K562 (cell line): ENCODE measurements at regions not wholly inside any gene's neighbourhood (a gene's known extent, or its start where the extent isn't known, plus 50 kb on each side); places are given as distances from the start of the nearest gene placed in this dataset.

Experiments
- ATAC-seq: fragments of 200-7000 bp; cut with Tn5 transposase; 3 replicates; pipeline ENCODE4 v1.9.1; 2020; ENCODE audit warnings: moderate library complexity
- BruUV-seq: library from RNA; stranded (reverse); fragments of 400-500 nt; replicated peaks from 2 replicates; lab custom pipeline; 2021; lab: Mats Ljungman, UMichigan
- CTCF ChIA-PET: fragments of 300-600 bp; formaldehyde crosslinking; extraction: SDS; loops from one replicate; lab custom pipeline; 2021; ENCODE audit warnings: low intra/inter-chr PET ratio; lab: Yijun Ruan, JAX
- POLR2A ChIA-PET: fragments of 300-600, 350-650 bp; sonication (Branson Sonifier 250); formaldehyde crosslinking; extraction: SDS; loops from one replicate; lab custom pipeline; 2021; ENCODE audit warnings: antibody characterized with exemption, inconsistent platforms; lab: Yijun Ruan, JAX
- DNase-seq, 4 experiments: peaks; one replicate each; pipeline versions ENCODE4 v3.0.0 to v3.0.0-alpha.2; 2011 to 2018; ENCODE audit warnings: low spot score in 3 of 4, mixed read lengths in 3 of 4; ENCODE audit errors: extremely low read depth in 1 of 4
- FAIRE-seq: peaks from 2 replicates; lab custom pipeline; 2011; peaks lifted over from hg19 to GRCh38; lab: Jason Lieb, UNC
- H2AFZ ChIP-seq: 2 replicates; pipeline ENCODE4 v1.6.0; 2011; ENCODE audit warnings: low read depth, low read length, control low read depth, inconsistent platforms
- H3K27ac ChIP-seq: fragments of 200-600 bp; 3 replicates; pipeline ENCODE4 v1.8.0; 2011; ENCODE audit warnings: low read depth, mild to moderate bottlenecking, control low read depth, inconsistent platforms, low read length, moderate library complexity, mixed read lengths; ENCODE audit errors: extremely low read depth
- H3K27me3 ChIP-seq, 2 experiments: fragments of 300-600 bp in 1 of 2; 2 replicates in 1 of 2; 3 replicates in 1 of 2; pipeline versions ENCODE4 v1.6.0 to v1.8.0; 2011; ENCODE audit warnings: inconsistent platforms in 2 of 2, low read length in 2 of 2, mild to moderate bottlenecking in 1 of 2, mixed read lengths in 1 of 2, moderate library complexity in 1 of 2; ENCODE audit not compliant: control insufficient read depth in 2 of 2, insufficient read depth in 2 of 2
- H3K36me3 ChIP-seq: fragments of 300-600 bp; 3 replicates; pipeline ENCODE4 v1.8.0; 2011; ENCODE audit warnings: mild to moderate bottlenecking, low read length, inconsistent platforms; ENCODE audit not compliant: control insufficient read depth, insufficient read depth
- H3K4me1 ChIP-seq, 2 experiments: fragments of 200-600 bp in 1 of 2; replicated peaks in 1 of 2; 2 replicates in 1 of 2; 3 replicates in 1 of 2; pipeline versions ENCODE4 v1.5.1 to v1.8.0; 2011; ENCODE audit warnings: inconsistent platforms in 2 of 2, low read length in 2 of 2, mild to moderate bottlenecking in 1 of 2, mixed read lengths in 1 of 2, moderate library complexity in 1 of 2; ENCODE audit not compliant: control insufficient read depth in 2 of 2, insufficient read depth in 2 of 2
- H3K4me2 ChIP-seq: 2 replicates; pipeline ENCODE4 v1.6.1; 2011; ENCODE audit warnings: low read length, control low read depth, inconsistent platforms, mixed read lengths; ENCODE audit not compliant: insufficient read depth
- H3K4me3 ChIP-seq: fragments of 200-600 bp; sonication (generic), shearing (Covaris generic); 2 replicates; pipeline ENCODE4 v1.5.1; 2016; ENCODE audit warnings: control low read depth, inconsistent platforms
- H3K79me2 ChIP-seq: fragments of 200-600 bp; 3 replicates; pipeline ENCODE4 v1.8.0; 2011; ENCODE audit warnings: low read length, inconsistent platforms; ENCODE audit not compliant: control insufficient read depth, insufficient read depth
- H3K9ac ChIP-seq, 2 experiments: 2 replicates each; pipeline versions ENCODE4 v1.6.0 to v1.6.1; 2011; ENCODE audit warnings: low read depth in 2 of 2, low read length in 2 of 2, control low read depth in 1 of 2, inconsistent platforms in 1 of 2, mild to moderate bottlenecking in 1 of 2, mixed read lengths in 1 of 2; ENCODE audit not compliant: insufficient read depth in 1 of 2
- H3K9me1 ChIP-seq: one replicate; pipeline ENCODE4 v1.6.0; 2011; ENCODE audit warnings: inconsistent platforms, mild to moderate bottlenecking, low read length, moderate library complexity; ENCODE audit not compliant: control insufficient read depth, insufficient read depth
- H3K9me3 ChIP-seq: replicated peaks from 2 replicates; pipeline ENCODE4 v1.5.1; 2011; ENCODE audit warnings: low read depth, low read length, inconsistent platforms; ENCODE audit not compliant: control insufficient read depth, insufficient read depth
- H4K20me1 ChIP-seq: replicated peaks from 2 replicates; pipeline ENCODE4 v1.6.1; 2011; ENCODE audit warnings: low read length, inconsistent platforms, mixed read lengths; ENCODE audit not compliant: control insufficient read depth, insufficient read depth
- CBX1 ChIP-seq: sonication (generic); IDR thresholded peaks from 2 replicates; pipeline ENCODE4 v1.6.1; 2016; ENCODE audit warnings: antibody characterized with exemption, low read depth, mild to moderate bottlenecking
- CCAR2 ChIP-seq: fragments of 200-400 bp; formaldehyde crosslinking; IDR thresholded peaks from 2 replicates; pipeline ENCODE4 v1.6.1; 2017; ENCODE audit warnings: mild to moderate bottlenecking, low read depth, low read length
- DACH1 ChIP-seq: fragments of 450-650 bp; IDR thresholded peaks from 2 replicates; pipeline ENCODE4 v1.6.1; 2018; ENCODE audit not compliant: partially characterized antibody
- DEAF1 ChIP-seq: fragments of 450-650 bp; formaldehyde crosslinking; IDR thresholded peaks from 2 replicates; pipeline ENCODE4 v1.4.0; 2020; ENCODE audit warnings: mild to moderate bottlenecking, moderate library complexity
- HNRNPLL ChIP-seq: fragments of 200-400 bp; formaldehyde crosslinking; IDR thresholded peaks from 2 replicates; pipeline ENCODE4 v1.6.1; 2017; ENCODE audit warnings: low read length, low read depth, mild to moderate bottlenecking; ENCODE audit not compliant: poor library complexity, severe bottlenecking
- JUNB ChIP-seq: fragments of 450-650 bp; formaldehyde crosslinking; conservative IDR thresholded peaks from 2 replicates; pipeline ENCODE4 v1.4.0; 2020; ENCODE audit warnings: mild to moderate bottlenecking
- KLF10 ChIP-seq: fragments of 250-450 bp; sonication (Bioruptor Pico); IDR thresholded peaks from 2 replicates; pipeline ENCODE4 v1.6.1; 2021; ENCODE audit warnings: matching md5 sums
- MEIS2 ChIP-seq: fragments of 450-650 bp; IDR thresholded peaks from 2 replicates; pipeline ENCODE4 v1.6.1; 2014; ENCODE audit warnings: mild to moderate bottlenecking; ENCODE audit not compliant: partially characterized antibody
- NFYB ChIP-seq: IDR thresholded peaks from 2 replicates; pipeline ENCODE4 v1.6.1; 2011; ENCODE audit warnings: mild to moderate bottlenecking, moderate library complexity; ENCODE audit not compliant: insufficient read length; ENCODE audit errors: extremely low read depth
- PTTG1 ChIP-seq: fragments of 450-650 bp; IDR thresholded peaks from 2 replicates; pipeline ENCODE4 v1.6.1; 2016; ENCODE audit warnings: low read depth, mild to moderate bottlenecking, missing genetic modification characterization, missing compliant biosample characterization
- SRSF1 ChIP-seq: fragments of 200-400 bp; formaldehyde crosslinking; IDR thresholded peaks from 2 replicates; pipeline ENCODE4 v1.6.1; 2017; ENCODE audit warnings: mild to moderate bottlenecking, low read depth, low read length, moderate library complexity
- ZBTB7A ChIP-seq: IDR thresholded peaks from 2 replicates; pipeline ENCODE4 v1.6.1; 2011; ENCODE audit warnings: low read depth, mild to moderate bottlenecking, low read length, moderate library complexity, borderline replicate concordance; ENCODE audit not compliant: control insufficient read depth
- WGBS: fragments of 100-300 bp; shearing (Covaris generic); methylation state at CpG from one replicate; pipeline ENCODE4 v1.1.6; 2016; ENCODE audit warnings: low coverage, mixed read lengths; ENCODE audit not compliant: insufficient coverage; ENCODE audit errors: missing lambda C conversion rate; 5-methylcytosine and 5-hydroxymethylcytosine counted together
- in situ Hi-C: fragments of 300-500 bp; cut with MboI; formaldehyde crosslinking; loops from 4 replicates; pipeline ENCODE4 v1.15.0; 2018; ENCODE audit warnings: inconsistent platforms, mixed read lengths
- intact Hi-C: fragments of 100-400 bp; cut with micrococcal nuclease; formaldehyde crosslinking; loops from 2 replicates; pipeline ENCODE4 v1.14.2; 2022
- TF ChIP-seq, protein P1 (sequence below): fragments of 250-450 bp; sonication (Bioruptor Pico); IDR thresholded peaks from 2 replicates; pipeline ENCODE4 v1.4.0; 2020; ENCODE audit warnings: mild to moderate bottlenecking, moderate library complexity

DNA sequence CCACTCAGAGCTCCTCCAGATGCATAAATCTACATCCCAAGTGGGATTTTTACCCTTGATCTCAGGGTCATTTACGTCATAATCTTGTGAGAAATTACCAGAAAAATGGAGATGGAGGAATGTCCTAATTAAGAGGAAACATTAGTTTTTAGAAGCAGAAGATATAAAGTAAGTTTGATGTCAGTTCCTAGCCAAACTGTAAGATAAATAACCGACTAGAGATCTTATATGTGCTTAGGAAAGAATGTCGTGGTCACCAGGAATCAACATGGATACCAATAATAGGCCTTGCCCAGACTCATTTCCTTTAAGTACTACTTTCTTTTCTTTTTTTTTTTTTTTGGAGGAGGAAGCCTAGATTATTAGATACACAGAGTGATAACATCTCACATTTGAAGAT lies 186.9 kb downstream of the UTRN start:
- FAIRE-seq (no peak), ATAC-seq (no peak), DNase-seq (no peak)
- no peaks in the 10 kb centered on the region for H3K27me3 ChIP-seq
- no TSS peak for BruUV-seq
- H3K9ac ChIP-seq = no peak overlapping the region
- H2AFZ ChIP-seq = no peak overlapping the region
- intact Hi-C loops (no loop called here), in situ Hi-C loops (no loop called here)
- WGBS = 13% methylated on average over 3 of the region's 3 CpGs
- no peaks in the 10 kb centered on the region for H4K20me1 ChIP-seq
- H3K79me2 ChIP-seq = no peaks in the 10 kb centered on the region
- H3K4me3 ChIP-seq = no peak overlapping the region
- no peak overlapping the region for H3K4me2 ChIP-seq
- TF ChIP-seq ZBTB7A (no peak), HNRNPLL (no peak), KLF10 (CRISPR knock-in tag) (no peak), DACH1 (no peak), NFYB (no peak), PTTG1 (tag) (no peak), SRSF1 (no peak), CBX1 (no peak), MEIS2 (no peak), JUNB (CRISPR knock-in tag) (no peak), DEAF1 (no peak), CCAR2 (no peak)
- TF ChIP-seq, protein P1, sequence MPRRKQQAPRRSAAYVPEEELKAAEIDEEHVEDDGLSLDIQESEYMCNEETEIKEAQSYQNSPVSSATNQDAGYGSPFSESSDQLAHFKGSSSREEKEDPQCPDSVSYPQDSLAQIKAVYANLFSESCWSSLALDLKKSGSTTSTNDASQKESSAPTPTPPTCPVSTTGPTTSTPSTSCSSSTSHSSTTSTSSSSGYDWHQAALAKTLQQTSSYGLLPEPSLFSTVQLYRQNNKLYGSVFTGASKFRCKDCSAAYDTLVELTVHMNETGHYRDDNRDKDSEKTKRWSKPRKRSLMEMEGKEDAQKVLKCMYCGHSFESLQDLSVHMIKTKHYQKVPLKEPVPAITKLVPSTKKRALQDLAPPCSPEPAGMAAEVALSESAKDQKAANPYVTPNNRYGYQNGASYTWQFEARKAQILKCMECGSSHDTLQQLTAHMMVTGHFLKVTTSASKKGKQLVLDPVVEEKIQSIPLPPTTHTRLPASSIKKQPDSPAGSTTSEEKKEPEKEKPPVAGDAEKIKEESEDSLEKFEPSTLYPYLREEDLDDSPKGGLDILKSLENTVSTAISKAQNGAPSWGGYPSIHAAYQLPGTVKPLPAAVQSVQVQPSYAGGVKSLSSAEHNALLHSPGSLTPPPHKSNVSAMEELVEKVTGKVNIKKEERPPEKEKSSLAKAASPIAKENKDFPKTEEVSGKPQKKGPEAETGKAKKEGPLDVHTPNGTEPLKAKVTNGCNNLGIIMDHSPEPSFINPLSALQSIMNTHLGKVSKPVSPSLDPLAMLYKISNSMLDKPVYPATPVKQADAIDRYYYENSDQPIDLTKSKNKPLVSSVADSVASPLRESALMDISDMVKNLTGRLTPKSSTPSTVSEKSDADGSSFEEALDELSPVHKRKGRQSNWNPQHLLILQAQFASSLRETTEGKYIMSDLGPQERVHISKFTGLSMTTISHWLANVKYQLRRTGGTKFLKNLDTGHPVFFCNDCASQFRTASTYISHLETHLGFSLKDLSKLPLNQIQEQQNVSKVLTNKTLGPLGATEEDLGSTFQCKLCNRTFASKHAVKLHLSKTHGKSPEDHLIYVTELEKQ (CRISPR knock-in tag) = no peak
- POLR2A ChIA-PET = interaction anchor here (0.7 kb wide), 1 partner anchor 407 kb away, joined by 3 read pairs; no protein-coding TSS in a partner anchor
- peaks cover 4 to 17% of the 10 kb centered on the region in 2 experiments; a peak in 3 of 5 replicates for H3K4me1 ChIP-seq
- no peak overlapping the region for H3K27ac ChIP-seq
- CTCF ChIA-PET = no interaction called here
- H3K36me3 ChIP-seq = no peaks in the 10 kb centered on the region
- no peaks in the 10 kb centered on the region for H3K9me1 ChIP-seq
- no peaks in the 10 kb centered on the region for H3K9me3 ChIP-seq
